PC-9 (cell line): ENCODE measurements at regions not wholly inside any gene's neighbourhood (a gene's known extent, or its start where the extent isn't known, plus 50 kb on each side); places are given as distances from the start of the nearest gene placed in this dataset.

Experiments used
- BruUV-seq: library from RNA; stranded (reverse); fragments of 400-500 nt; replicated peaks from 2 replicates; lab custom pipeline; 2021; lab: Mats Ljungman, UMichigan
- CTCF ChIA-PET: fragments of 300-600 bp; sonication (Branson Sonifier 250); formaldehyde crosslinking; loops from one replicate; lab custom pipeline; 2022; ENCODE audit warnings: antibody characterized with exemption; lab: Charles Lee
- POLR2A ChIA-PET: fragments of 300-600 bp; sonication (Branson Sonifier 250); formaldehyde crosslinking; loops from one replicate; lab custom pipeline; 2022; ENCODE audit warnings: antibody characterized with exemption; ENCODE audit not compliant: unreplicated experiment; lab: Charles Lee
- DNase-seq, 2 experiments: peaks; one replicate each; pipeline versions ENCODE4 v3.0.0 to v3.0.0-alpha.2; 2015 to 2022; ENCODE audit warnings: mixed read lengths in 1 of 2
- H2AFZ ChIP-seq: fragments of 200-600 bp; sonication (generic); 2 replicates; pipeline ENCODE4 v1.8.1; 2017; ENCODE audit warnings: antibody characterized with exemption
- H3F3A ChIP-seq: fragments of 200-600 bp; sonication (generic); 2 replicates; pipeline ENCODE4 v1.8.1; 2017; ENCODE audit warnings: antibody characterized with exemption, mild to moderate bottlenecking, low read depth; ENCODE audit not compliant: insufficient read depth
- H3K27ac ChIP-seq: fragments of 200-600 bp; sonication (generic); 2 replicates; pipeline ENCODE4 v1.6.1; 2016; ENCODE audit warnings: mixed run types
- H3K27me3 ChIP-seq: fragments of 200-600 bp; sonication (generic); 2 replicates; pipeline ENCODE4 v1.6.1; 2016; ENCODE audit warnings: low read depth, mixed run types; ENCODE audit not compliant: insufficient read depth
- H3K36me3 ChIP-seq: fragments of 200-600 bp; sonication (generic); 2 replicates; pipeline ENCODE4 v1.6.1; 2016; ENCODE audit warnings: low read depth, mixed run types
- H3K4me1 ChIP-seq: fragments of 200-600 bp; sonication (generic); replicated peaks from 2 replicates; pipeline ENCODE4 v1.6.1; 2016; ENCODE audit warnings: mixed run types; ENCODE audit not compliant: insufficient read depth
- H3K4me2 ChIP-seq: fragments of 200-600 bp; sonication (generic); 2 replicates; pipeline ENCODE4 v1.6.1; 2017; ENCODE audit warnings: mixed run types
- H3K4me3 ChIP-seq: fragments of 200-600 bp; sonication (generic); 2 replicates; pipeline ENCODE4 v1.6.1; 2016; ENCODE audit warnings: mixed run types
- H3K79me2 ChIP-seq: fragments of 200-600 bp; sonication (generic); 2 replicates; pipeline ENCODE4 v1.6.1; 2017; ENCODE audit warnings: low read depth, mixed run types
- H3K9me2 ChIP-seq: fragments of 200-600 bp; sonication (generic); 2 replicates; pipeline ENCODE4 v1.8.1; 2017; ENCODE audit warnings: mild to moderate bottlenecking; ENCODE audit not compliant: insufficient read depth
- H3K9me3 ChIP-seq: fragments of 200-600 bp; sonication (generic); 2 replicates; pipeline ENCODE4 v1.8.1; 2016; ENCODE audit warnings: low read depth; ENCODE audit not compliant: insufficient read depth
- H4K20me1 ChIP-seq: fragments of 200-600 bp; sonication (generic); 2 replicates; pipeline ENCODE4 v1.8.1; 2017; ENCODE audit not compliant: insufficient read depth
- CTCF ChIP-seq: fragments of 200-600 bp; sonication (generic); conservative IDR thresholded peaks from 2 replicates; pipeline ENCODE4 v1.6.1; 2017; ENCODE audit warnings: mixed run types, antibody characterized with exemption, mild to moderate bottlenecking, moderate library complexity
- EZH2 ChIP-seq: fragments of 200-600 bp; sonication (generic); IDR thresholded peaks from 2 replicates; pipeline ENCODE4 v1.8.0; 2017; ENCODE audit warnings: antibody characterized with exemption, low read depth
- intact Hi-C: fragments of 100-400 bp; cut with micrococcal nuclease; formaldehyde crosslinking; loops from one replicate; pipeline ENCODE4 v1.10.0; 2022; ENCODE audit not compliant: unreplicated experiment

- Histone ChIP-seq H3K4me3 (no peak overlapping the region), H3F3A (peaks cover 5% of the 10 kb centered on the region; the same call in 1 of the 2 replicates), H3K4me2 (no peak overlapping the region), H2AFZ (no peak overlapping the region), H4K20me1 (no peaks in the 10 kb centered on the region), H3K27ac (no peak overlapping the region), H3K9me3 (no peaks in the 10 kb centered on the region), H3K27me3 (no peaks in the 10 kb centered on the region), H3K79me2 (no peaks in the 10 kb centered on the region), H3K36me3 (no peaks in the 10 kb centered on the region), H3K4me1 (no peaks in the 10 kb centered on the region), H3K9me2 (no peaks in the 10 kb centered on the region)
- POLR2A ChIA-PET = no interaction called here
- DNase-seq = no peak
- BruUV-seq = no TSS peak
- CTCF ChIA-PET = no interaction called here
- TF ChIP-seq CTCF = no peak
- TF ChIP-seq EZH2 = no peak
- intact Hi-C loops = no loop called here
Measured at GRCh38 chr9:106745457-106745856, 117.5 kb upstream of the ZNF462 start.

- Histone ChIP-seq H3K27me3 (no peaks in the 10 kb centered on the region), H3K9me2 (no peaks in the 10 kb centered on the region), H4K20me1 (no peaks in the 10 kb centered on the region), H2AFZ (no peak overlapping the region), H3F3A (peaks cover 5% of the 10 kb centered on the region; the same call in 1 of the 2 replicates), H3K79me2 (no peaks in the 10 kb centered on the region), H3K27ac (no peak overlapping the region), H3K9me3 (no peaks in the 10 kb centered on the region), H3K4me3 (no peak overlapping the region), H3K36me3 (no peaks in the 10 kb centered on the region), H3K4me2 (no peak overlapping the region), H3K4me1 (no peaks in the 10 kb centered on the region)
- no peak for DNase-seq
- ChIA-PET POLR2A (no interaction called here), CTCF (no interaction called here)
- intact Hi-C loops = no loop called here
- TF ChIP-seq EZH2 (no peak), CTCF (no peak)
- BruUV-seq = no TSS peak
Measured at GRCh38 chr9:106745876-106746275, 117.1 kb upstream of the ZNF462 start.

GRCh38 chr9:106751681-106752080, 111.3 kb upstream of the ZNF462 start:
- Histone ChIP-seq H3K27me3 (no peaks in the 10 kb centered on the region), H3K27ac (no peak overlapping the region), H4K20me1 (no peaks in the 10 kb centered on the region), H3K79me2 (no peaks in the 10 kb centered on the region), H3K9me3 (no peaks in the 10 kb centered on the region), H3F3A (no peaks in the 10 kb centered on the region), H2AFZ (no peak overlapping the region), H3K4me3 (no peak overlapping the region), H3K36me3 (no peaks in the 10 kb centered on the region), H3K9me2 (no peaks in the 10 kb centered on the region), H3K4me2 (no peak overlapping the region), H3K4me1 (no peaks in the 10 kb centered on the region)
- ChIA-PET POLR2A (no interaction called here), CTCF (no interaction called here)
- BruUV-seq = no TSS peak
- intact Hi-C loops = no loop called here
- DNase-seq = no peak
- TF ChIP-seq CTCF (no peak), EZH2 (no peak)
